OCI-LY7 (cell line): ENCODE measurements at regions not wholly inside any gene's neighbourhood (a gene's known extent, or its start where the extent isn't known, plus 50 kb on each side); places are given as distances from the start of the nearest gene placed in this dataset.

Source experiments
- BruUV-seq: library from RNA; stranded (reverse); fragments of 400-500 nt; replicated peaks from 2 replicates; lab custom pipeline; 2021; lab: Mats Ljungman, UMichigan
- CTCF ChIA-PET: fragments of 300-600 bp; sonication (Branson Sonifier 250); formaldehyde crosslinking; loops from one replicate; lab custom pipeline; 2022; ENCODE audit warnings: antibody characterized with exemption; ENCODE audit not compliant: unreplicated experiment; lab: Charles Lee
- POLR2A ChIA-PET: fragments of 300-600 bp; sonication (Branson Sonifier 250); formaldehyde crosslinking; loops from one replicate; lab custom pipeline; 2022; ENCODE audit warnings: antibody characterized with exemption; lab: Charles Lee
- DNase-seq: peaks from one replicate; pipeline ENCODE4 v3.0.0-alpha.2; 2015; ENCODE audit warnings: low spot score
- H2AFZ ChIP-seq: fragments of 200-600 bp; sonication (generic), shearing (Covaris generic); 2 replicates; pipeline ENCODE4 v1.6.1; 2014; ENCODE audit warnings: mild to moderate bottlenecking, antibody characterized with exemption, low read length, moderate library complexity
- H3K27ac ChIP-seq: fragments of 200-600 bp; sonication (generic); 2 replicates; pipeline ENCODE4 v1.5.1; 2014; ENCODE audit warnings: mixed run types, low read depth, mild to moderate bottlenecking, moderate library complexity, low read length, inconsistent platforms; ENCODE audit not compliant: poor library complexity, severe bottlenecking
- H3K36me3 ChIP-seq: fragments of 200-600 bp; sonication (generic); 2 replicates; pipeline ENCODE4 v1.6.1; 2014; ENCODE audit warnings: mild to moderate bottlenecking, antibody characterized with exemption, low read length, moderate library complexity, mixed read lengths; ENCODE audit not compliant: insufficient read depth
- H3K4me1 ChIP-seq: fragments of 200-600 bp; sonication (generic); 2 replicates; pipeline ENCODE4 v1.5.1; 2014; ENCODE audit warnings: mild to moderate bottlenecking, low read length; ENCODE audit not compliant: insufficient read depth, poor library complexity, severe bottlenecking
- H3K4me2 ChIP-seq: fragments of 200-600 bp; sonication (generic); 2 replicates; pipeline ENCODE4 v1.6.1; 2014; ENCODE audit warnings: mild to moderate bottlenecking, low read length
- H3K4me3 ChIP-seq: fragments of 200-600 bp; sonication (generic); 2 replicates; pipeline ENCODE4 v1.5.1; 2014; ENCODE audit warnings: mild to moderate bottlenecking, low read depth, low read length; ENCODE audit not compliant: poor library complexity, severe bottlenecking
- H3K79me2 ChIP-seq: fragments of 200-600 bp; sonication (generic); 2 replicates; pipeline ENCODE4 v1.6.1; 2016; ENCODE audit warnings: low read depth, mild to moderate bottlenecking, low read length, moderate library complexity, mixed read lengths; ENCODE audit not compliant: insufficient read depth
- H3K9me2 ChIP-seq: fragments of 200-600 bp; sonication (generic); 2 replicates; pipeline ENCODE4 v1.6.1; 2016; ENCODE audit warnings: mild to moderate bottlenecking, low read length, mixed read lengths; ENCODE audit not compliant: insufficient read depth
- H3K9me3 ChIP-seq: fragments of 200-600 bp; sonication (generic); 2 replicates; pipeline ENCODE4 v1.6.1; 2014; ENCODE audit warnings: mild to moderate bottlenecking, mixed run types, low read length, mixed read lengths
- H4K20me1 ChIP-seq: fragments of 200-600 bp; sonication (generic); 2 replicates; pipeline ENCODE4 v1.6.1; 2014; ENCODE audit warnings: mild to moderate bottlenecking, antibody characterized with exemption, low read length, moderate library complexity, mixed read lengths; ENCODE audit not compliant: insufficient read depth
- EZH2phosphoT487 ChIP-seq: fragments of 200-600 bp; sonication (generic); IDR thresholded peaks from 2 replicates; pipeline ENCODE4 v1.6.1; 2018; ENCODE audit warnings: low read depth, borderline replicate concordance, mild to moderate bottlenecking, mixed run types, antibody characterized with exemption, low read length, moderate library complexity, mixed read lengths
- intact Hi-C: fragments of 100-400 bp; cut with micrococcal nuclease; formaldehyde crosslinking; loops from one replicate; pipeline ENCODE4 v1.10.0; 2022; ENCODE audit not compliant: unreplicated experiment
- TF ChIP-seq, protein P1 (sequence below): fragments of 200-600 bp; sonication (generic); conservative IDR thresholded peaks from 2 replicates; pipeline ENCODE4 v1.5.1; 2014; ENCODE audit warnings: mild to moderate bottlenecking, antibody characterized with exemption, low read length, moderate library complexity, mixed read lengths

DNA sequence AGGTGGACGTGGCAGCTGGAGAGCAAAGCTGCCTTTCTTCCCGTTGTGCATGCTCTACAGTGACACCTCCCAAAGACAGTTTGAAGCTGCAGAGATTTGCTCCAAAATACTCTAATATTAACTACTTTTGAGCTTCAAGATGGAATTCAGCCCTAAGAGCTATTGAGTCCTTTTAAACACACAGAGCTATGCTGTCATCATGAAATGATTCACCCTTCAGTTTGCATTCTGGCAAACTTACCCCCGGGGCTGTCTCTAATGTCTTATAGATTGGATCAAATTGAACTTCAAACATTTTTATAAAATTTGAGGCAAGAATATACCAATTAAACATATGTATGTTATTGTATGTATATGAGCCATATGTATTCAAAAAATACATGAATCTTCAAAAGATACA is 110.7 kb upstream of the EFEMP1 start:
- no TSS peak for BruUV-seq
- H2AFZ ChIP-seq = no peak overlapping the region
- DNase-seq = no peak
- intact Hi-C loops = no loop called here
- no peak overlapping the region for H3K4me2 ChIP-seq
- H3K9me2 ChIP-seq = no peaks in the 10 kb centered on the region
- no peaks in the 10 kb centered on the region for H4K20me1 ChIP-seq
- TF ChIP-seq, protein P1, sequence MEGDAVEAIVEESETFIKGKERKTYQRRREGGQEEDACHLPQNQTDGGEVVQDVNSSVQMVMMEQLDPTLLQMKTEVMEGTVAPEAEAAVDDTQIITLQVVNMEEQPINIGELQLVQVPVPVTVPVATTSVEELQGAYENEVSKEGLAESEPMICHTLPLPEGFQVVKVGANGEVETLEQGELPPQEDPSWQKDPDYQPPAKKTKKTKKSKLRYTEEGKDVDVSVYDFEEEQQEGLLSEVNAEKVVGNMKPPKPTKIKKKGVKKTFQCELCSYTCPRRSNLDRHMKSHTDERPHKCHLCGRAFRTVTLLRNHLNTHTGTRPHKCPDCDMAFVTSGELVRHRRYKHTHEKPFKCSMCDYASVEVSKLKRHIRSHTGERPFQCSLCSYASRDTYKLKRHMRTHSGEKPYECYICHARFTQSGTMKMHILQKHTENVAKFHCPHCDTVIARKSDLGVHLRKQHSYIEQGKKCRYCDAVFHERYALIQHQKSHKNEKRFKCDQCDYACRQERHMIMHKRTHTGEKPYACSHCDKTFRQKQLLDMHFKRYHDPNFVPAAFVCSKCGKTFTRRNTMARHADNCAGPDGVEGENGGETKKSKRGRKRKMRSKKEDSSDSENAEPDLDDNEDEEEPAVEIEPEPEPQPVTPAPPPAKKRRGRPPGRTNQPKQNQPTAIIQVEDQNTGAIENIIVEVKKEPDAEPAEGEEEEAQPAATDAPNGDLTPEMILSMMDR = no peak
- no peak for TF ChIP-seq EZH2phosphoT487
- no peak overlapping the region for H3K27ac ChIP-seq
- no peaks in the 10 kb centered on the region for H3K79me2 ChIP-seq
- no peak overlapping the region for H3K4me3 ChIP-seq
- ChIA-PET CTCF (no interaction called here), POLR2A (interaction anchor here (0.5 kb wide), 1 partner anchor 78 kb away, joined by 3 read pairs; no protein-coding TSS in a partner anchor)
- no peaks in the 10 kb centered on the region for H3K36me3 ChIP-seq
- H3K9me3 ChIP-seq = no peaks in the 10 kb centered on the region
- no peaks in the 10 kb centered on the region for H3K4me1 ChIP-seq

DNA sequence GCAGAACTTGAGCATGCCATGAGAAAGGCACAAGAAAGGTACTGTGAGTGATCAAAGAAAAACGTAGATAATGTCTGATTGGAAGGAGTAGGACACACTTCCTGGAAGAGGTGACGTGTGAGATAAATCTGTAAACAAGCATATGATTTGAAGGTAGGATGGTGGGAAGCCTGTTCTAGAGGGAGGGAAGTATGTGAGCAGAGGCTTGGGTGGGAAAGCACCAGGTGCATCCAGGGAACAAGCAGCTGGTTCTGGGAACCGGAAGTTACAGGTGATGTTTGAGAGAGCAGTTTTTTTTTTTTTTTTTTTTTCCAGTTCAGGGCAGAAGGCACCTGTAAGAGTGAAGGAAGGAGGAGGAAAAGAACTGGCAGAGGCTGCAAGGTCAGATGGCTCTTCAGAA is 116.6 kb upstream of the EFEMP1 start:
- Histone ChIP-seq H3K4me2 (no peak overlapping the region), H3K79me2 (no peaks in the 10 kb centered on the region), H3K9me2 (no peaks in the 10 kb centered on the region), H3K27ac (no peak overlapping the region), H3K4me1 (no peaks in the 10 kb centered on the region), H3K36me3 (no peaks in the 10 kb centered on the region), H3K9me3 (no peaks in the 10 kb centered on the region), H4K20me1 (no peaks in the 10 kb centered on the region), H2AFZ (no peak overlapping the region), H3K4me3 (no peak overlapping the region)
- intact Hi-C loops = no loop called here
- BruUV-seq = no TSS peak
- TF ChIP-seq, protein P1 = no peak
- TF ChIP-seq EZH2phosphoT487 = no peak
- ChIA-PET POLR2A (no interaction called here), CTCF (no interaction called here)
- no peak for DNase-seq

DNA sequence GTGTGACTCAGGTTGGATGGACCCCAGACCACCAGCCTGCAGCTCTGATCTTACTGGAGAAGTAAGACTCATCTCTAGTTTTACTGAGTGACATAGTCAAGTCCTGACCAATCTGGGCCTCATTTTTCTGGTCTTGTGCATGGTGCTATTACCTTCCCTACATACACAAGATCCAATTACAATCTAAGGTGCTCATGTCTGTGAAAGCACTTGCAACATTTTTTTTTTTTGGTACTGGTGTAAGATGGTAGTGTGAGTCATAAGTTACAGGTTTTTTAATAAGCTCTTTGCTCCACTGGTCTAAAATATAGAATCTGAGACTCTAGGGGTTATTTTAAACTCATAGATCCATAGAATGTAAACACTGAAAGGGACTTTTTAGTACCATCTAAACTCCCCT is 117.3 kb upstream of the EFEMP1 start:
- intact Hi-C loops = no loop called here
- H3K27ac ChIP-seq = no peak overlapping the region
- ChIA-PET CTCF (no interaction called here), POLR2A (no interaction called here)
- DNase-seq = no peak
- TF ChIP-seq EZH2phosphoT487 = no peak
- TF ChIP-seq, protein P1 = no peak
- H3K9me2 ChIP-seq = no peaks in the 10 kb centered on the region
- H2AFZ ChIP-seq = no peak overlapping the region
- H3K79me2 ChIP-seq = no peaks in the 10 kb centered on the region
- H4K20me1 ChIP-seq = no peaks in the 10 kb centered on the region
- H3K4me2 ChIP-seq = no peak overlapping the region
- no peaks in the 10 kb centered on the region for H3K9me3 ChIP-seq
- no peaks in the 10 kb centered on the region for H3K4me1 ChIP-seq
- no TSS peak for BruUV-seq
- H3K4me3 ChIP-seq = no peak overlapping the region
- no peaks in the 10 kb centered on the region for H3K36me3 ChIP-seq
